ENCODE measurements at regions not wholly inside any gene's neighbourhood (a gene's known extent, or its start where the extent isn't known, plus 50 kb on each side); places are given as distances from the start of the nearest gene placed in this dataset.

GRCh38 chr2:146869328-146869727 lies 975.5 kb upstream of the ACVR2A start:
- Mint-ChIP-seq H3K4me1 (ENCODE audit: low read depth) (peaks cover 9% of the 10 kb centered on the region), H3K36me3 (ENCODE audit: low read depth) (no peaks in the 10 kb centered on the region), H3K9me3 (ENCODE audit: low read depth) (peaks cover 8% of the 10 kb centered on the region), H3K27me3 (ENCODE audit: low read depth) (no peaks in the 10 kb centered on the region), H3K27ac (ENCODE audit: unreplicated experiment) (no peak overlapping the region), H3K4me3 (ENCODE audit: unreplicated experiment) (no peak overlapping the region)
- no peak for DNase-seq (ENCODE audit: low spot score)
- TF ChIP-seq CTCF (IDR thresholded peaks at IDR 0.05): no peak

- no peak for TF ChIP-seq CTCF (IDR thresholded peaks at IDR 0.05)
- no peak for DNase-seq (ENCODE audit: low spot score)
- peaks cover 6% of the 10 kb centered on the region for H3K4me1 Mint-ChIP-seq (ENCODE audit: low read depth)
- H3K27ac Mint-ChIP-seq (ENCODE audit: unreplicated experiment): no peak overlapping the region
- no peaks in the 10 kb centered on the region for H3K27me3 Mint-ChIP-seq (ENCODE audit: low read depth)
- peaks cover 3% of the 10 kb centered on the region for H3K36me3 Mint-ChIP-seq (ENCODE audit: low read depth)
- H3K4me3 Mint-ChIP-seq (ENCODE audit: unreplicated experiment): no peak overlapping the region
- H3K9me3 Mint-ChIP-seq (ENCODE audit: low read depth): peaks cover 12% of the 10 kb centered on the region
These were observed 976.8 kb upstream of the ACVR2A start for GRCh38 chr2:146868051-146868450.

DNA sequence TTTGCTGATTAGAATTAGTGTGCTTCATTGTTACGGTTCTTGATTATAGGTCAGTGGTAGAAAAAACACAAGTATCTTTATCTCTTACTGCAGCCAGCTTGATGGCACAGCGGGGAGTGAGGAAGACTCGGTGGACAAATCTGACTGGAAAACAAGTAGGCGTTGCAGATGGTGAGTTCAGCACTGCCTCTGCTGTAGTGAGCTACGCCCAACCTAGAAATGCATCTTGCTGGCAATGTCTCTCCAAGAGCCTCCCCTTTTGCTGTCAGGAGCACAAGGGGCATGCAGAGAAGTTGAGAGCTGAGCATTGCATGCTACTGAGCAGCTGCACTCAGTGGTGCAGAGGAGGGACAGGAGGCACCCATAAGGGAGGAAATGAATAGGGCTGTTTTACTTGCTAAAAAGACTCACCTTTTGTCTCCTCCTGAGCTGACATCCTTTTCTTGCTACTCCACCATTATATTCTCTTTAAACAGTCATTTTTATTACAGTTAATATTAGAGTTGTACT lies 977.3 kb upstream of the ACVR2A start:
- Mint-ChIP-seq H3K36me3 (ENCODE audit: low read depth) (peaks cover 3% of the 10 kb centered on the region), H3K27me3 (ENCODE audit: low read depth) (no peaks in the 10 kb centered on the region), H3K4me3 (ENCODE audit: unreplicated experiment) (no peak overlapping the region), H3K9me3 (ENCODE audit: low read depth) (peaks cover 12% of the 10 kb centered on the region), H3K4me1 (ENCODE audit: low read depth) (peaks cover 6% of the 10 kb centered on the region), H3K27ac (ENCODE audit: unreplicated experiment) (no peak overlapping the region)
- no peak for DNase-seq (ENCODE audit: low spot score)
- no peak for TF ChIP-seq CTCF (IDR thresholded peaks at IDR 0.05)

GRCh38 chr2:146853741-146854444 lies 990.9 kb upstream of the ACVR2A start:
- H3K4me3 Mint-ChIP-seq (ENCODE audit: unreplicated experiment): no peak overlapping the region
- no peak for DNase-seq (ENCODE audit: low spot score)
- H3K27me3 Mint-ChIP-seq (ENCODE audit: low read depth): no peaks in the 10 kb centered on the region
- no peak overlapping the region for H3K27ac Mint-ChIP-seq (ENCODE audit: unreplicated experiment)
- no peaks in the 10 kb centered on the region for H3K9me3 Mint-ChIP-seq (ENCODE audit: low read depth)
- TF ChIP-seq CTCF (IDR thresholded peaks at IDR 0.05): no peak
- no peaks in the 10 kb centered on the region for H3K36me3 Mint-ChIP-seq (ENCODE audit: low read depth)
- peaks cover 17% of the 10 kb centered on the region for H3K4me1 Mint-ChIP-seq (ENCODE audit: low read depth)

DNA sequence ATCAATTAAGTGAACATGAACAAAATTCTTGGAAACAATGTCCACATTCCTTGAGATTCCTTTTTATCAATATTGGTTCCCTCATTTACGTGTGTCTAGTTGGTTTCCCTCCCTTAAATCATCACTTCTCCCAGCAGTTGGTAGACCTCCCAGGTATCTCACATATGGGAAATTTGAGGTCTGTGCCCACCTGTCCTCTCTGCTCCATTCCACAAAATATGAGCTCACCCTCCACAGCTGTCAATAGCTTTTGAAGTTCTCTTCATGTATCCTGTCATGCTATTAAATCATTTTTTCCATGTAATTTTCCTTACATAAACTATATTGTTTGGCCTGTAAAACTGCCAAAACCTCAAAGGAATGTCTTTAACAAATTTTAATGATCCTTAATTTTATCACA lies 992.2 kb upstream of the ACVR2A start:
- TF ChIP-seq CTCF (IDR thresholded peaks at IDR 0.05): no peak
- Mint-ChIP-seq H3K27me3 (ENCODE audit: low read depth) (no peaks in the 10 kb centered on the region), H3K27ac (ENCODE audit: unreplicated experiment) (no peak overlapping the region), H3K9me3 (ENCODE audit: low read depth) (no peaks in the 10 kb centered on the region), H3K36me3 (ENCODE audit: low read depth) (no peaks in the 10 kb centered on the region), H3K4me1 (ENCODE audit: low read depth) (peaks cover 17% of the 10 kb centered on the region), H3K4me3 (ENCODE audit: unreplicated experiment) (no peak overlapping the region)
- DNase-seq (ENCODE audit: low spot score): no peak
